ENCODE measurements at regions not wholly inside any gene's neighbourhood (a gene's known extent, or its start where the extent isn't known, plus 50 kb on each side); places are given as distances from the start of the nearest gene placed in this dataset.

GRCh38 chr13:73730014-73730413 lies 404.2 kb downstream of the KLF12 start:
- Mint-ChIP-seq H3K27me3 (no peaks in the 10 kb centered on the region), H3K4me3 (no peak overlapping the region), H3K9me3 (no peaks in the 10 kb centered on the region), H3K27ac (peak overlapping the region; percentile 19), H3K4me1 (peaks cover 30% of the 10 kb centered on the region), H3K36me3 (peaks cover 16% of the 10 kb centered on the region)

DNA sequence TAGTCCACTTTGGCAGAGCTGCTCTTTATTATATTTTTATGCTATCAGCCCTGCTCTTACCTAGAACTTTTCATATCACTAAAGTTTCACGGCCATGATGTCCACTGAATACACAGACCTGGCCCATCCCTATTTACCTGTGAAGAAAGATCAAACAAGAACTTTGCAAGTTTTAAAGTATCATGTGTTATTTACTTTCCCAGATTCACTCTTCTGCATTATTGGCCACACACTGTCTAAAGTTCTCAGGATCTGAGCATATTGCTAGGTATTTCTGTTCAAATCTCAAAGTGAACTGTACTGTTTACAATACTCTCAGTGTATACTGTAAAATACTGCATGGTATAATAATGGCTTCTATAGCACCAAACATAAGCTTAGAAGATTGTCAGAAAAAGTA lies 405.2 kb downstream of the KLF12 start:
- H3K36me3 Mint-ChIP-seq: peaks cover 18% of the 10 kb centered on the region
- H3K27ac Mint-ChIP-seq: no peak overlapping the region
- no peaks in the 10 kb centered on the region for H3K27me3 Mint-ChIP-seq
- no peak overlapping the region for H3K4me3 Mint-ChIP-seq
- H3K4me1 Mint-ChIP-seq: peaks cover 28% of the 10 kb centered on the region
- no peaks in the 10 kb centered on the region for H3K9me3 Mint-ChIP-seq

GRCh38 chr13:73722120-73722519 lies 412.1 kb downstream of the KLF12 start:
- Mint-ChIP-seq H3K9me3 (no peaks in the 10 kb centered on the region), H3K27me3 (no peaks in the 10 kb centered on the region), H3K4me1 (peaks cover 41% of the 10 kb centered on the region), H3K36me3 (peaks cover 18% of the 10 kb centered on the region), H3K4me3 (peak overlapping the region; percentile 42), H3K27ac (no peak overlapping the region)

DNA sequence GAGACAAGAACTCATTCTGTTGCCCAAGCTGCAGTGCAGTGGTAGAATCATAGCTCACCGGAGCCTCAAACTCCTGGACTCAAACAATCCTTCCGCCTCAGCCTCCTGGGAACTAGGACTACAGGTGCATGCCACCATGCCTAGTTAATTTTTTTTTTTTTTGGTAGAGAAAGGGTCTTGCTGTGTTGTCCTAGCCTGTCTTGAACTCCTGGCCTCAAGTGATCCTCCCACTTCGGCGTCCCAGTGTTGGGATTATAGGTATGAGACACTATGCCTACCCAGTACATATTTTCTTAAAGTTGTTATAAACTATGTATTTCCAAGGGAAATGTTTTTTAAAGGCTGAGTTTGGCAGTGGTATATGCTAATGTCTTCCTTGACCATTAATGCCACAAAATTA lies 412.6 kb downstream of the KLF12 start:
- Mint-ChIP-seq H3K27ac (peak overlapping the region; percentile 46), H3K36me3 (peaks cover 18% of the 10 kb centered on the region), H3K27me3 (no peaks in the 10 kb centered on the region), H3K9me3 (no peaks in the 10 kb centered on the region), H3K4me3 (peak overlapping the region; percentile 42), H3K4me1 (peaks cover 46% of the 10 kb centered on the region)

GRCh38 chr13:73720216-73720840 lies 413.9 kb downstream of the KLF12 start:
- Mint-ChIP-seq H3K27me3 (no peaks in the 10 kb centered on the region), H3K4me1 (peaks cover 59% of the 10 kb centered on the region), H3K36me3 (peaks cover 16% of the 10 kb centered on the region), H3K4me3 (no peak overlapping the region), H3K9me3 (no peaks in the 10 kb centered on the region), H3K27ac (peak overlapping the region; percentile 65)

DNA sequence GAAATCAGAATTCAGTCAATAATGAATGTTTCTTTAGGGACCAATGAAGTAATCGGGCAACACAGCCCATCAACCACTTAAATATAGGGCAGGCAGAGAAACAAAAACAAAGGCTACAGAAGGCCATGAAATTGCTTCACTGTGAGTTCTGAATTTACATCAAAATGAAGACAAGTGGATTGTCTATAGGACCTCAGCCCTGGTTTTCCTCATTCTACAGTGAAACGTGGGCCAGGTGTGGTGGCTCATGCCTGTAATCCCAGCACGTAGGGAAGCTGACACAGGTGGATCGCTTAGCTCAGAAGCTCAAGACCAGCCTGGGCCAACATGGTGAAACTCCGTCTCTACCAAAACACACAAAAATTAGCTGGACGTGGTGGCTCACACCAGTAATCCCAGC lies 416.0 kb downstream of the KLF12 start:
- Mint-ChIP-seq H3K9me3 (no peaks in the 10 kb centered on the region), H3K27ac (peak overlapping the region; percentile 79), H3K27me3 (no peaks in the 10 kb centered on the region), H3K36me3 (peaks cover 24% of the 10 kb centered on the region), H3K4me3 (no peak overlapping the region), H3K4me1 (peaks cover 73% of the 10 kb centered on the region)

DNA sequence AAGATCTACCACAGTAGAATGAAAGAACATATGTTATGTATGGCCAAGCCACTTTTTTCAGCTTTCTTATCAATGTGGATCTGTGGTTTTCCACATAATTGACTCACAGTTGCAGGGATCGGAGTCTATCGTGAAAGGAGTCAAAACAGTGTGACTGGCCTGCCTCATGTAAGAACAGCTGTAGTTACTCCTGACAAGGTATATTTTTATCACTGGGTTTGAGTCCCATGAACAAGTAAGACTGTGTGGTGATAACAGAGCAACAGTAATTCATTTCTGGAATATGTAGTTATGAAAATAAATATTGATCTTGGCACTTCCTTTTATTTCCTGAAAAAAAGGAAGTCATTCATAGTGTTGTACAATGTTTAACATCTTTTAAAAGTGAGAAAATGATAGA lies 416.6 kb downstream of the KLF12 start:
- Mint-ChIP-seq H3K27me3 (no peaks in the 10 kb centered on the region), H3K27ac (peak overlapping the region; percentile 79), H3K36me3 (peaks cover 27% of the 10 kb centered on the region), H3K9me3 (no peaks in the 10 kb centered on the region), H3K4me3 (peak overlapping the region; percentile 68), H3K4me1 (peaks cover 77% of the 10 kb centered on the region)

- peaks cover 23% of the 10 kb centered on the region for H3K36me3 Mint-ChIP-seq
- H3K4me1 Mint-ChIP-seq: peaks cover 64% of the 10 kb centered on the region
- H3K27ac Mint-ChIP-seq: peak overlapping the region; percentile 96
Measured at GRCh38 chr13:73715911-73716510, 418.2 kb downstream of the KLF12 start.

GRCh38 chr13:73715114-73715910 lies 418.9 kb downstream of the KLF12 start:
- H3K27ac Mint-ChIP-seq: peak overlapping the region; percentile 96
- peaks cover 57% of the 10 kb centered on the region for H3K4me1 Mint-ChIP-seq
- peak overlapping the region; percentile 80 for H3K4me3 Mint-ChIP-seq
- H3K9me3 Mint-ChIP-seq: no peaks in the 10 kb centered on the region
- no peaks in the 10 kb centered on the region for H3K27me3 Mint-ChIP-seq
- H3K36me3 Mint-ChIP-seq: peaks cover 23% of the 10 kb centered on the region

More at GRCh38 chr13:73715911-73716510, 418.2 kb downstream of the KLF12 start:
- Mint-ChIP-seq H3K4me3 (peak overlapping the region; percentile 80), H3K27me3 (no peaks in the 10 kb centered on the region), H3K9me3 (no peaks in the 10 kb centered on the region)

DNA sequence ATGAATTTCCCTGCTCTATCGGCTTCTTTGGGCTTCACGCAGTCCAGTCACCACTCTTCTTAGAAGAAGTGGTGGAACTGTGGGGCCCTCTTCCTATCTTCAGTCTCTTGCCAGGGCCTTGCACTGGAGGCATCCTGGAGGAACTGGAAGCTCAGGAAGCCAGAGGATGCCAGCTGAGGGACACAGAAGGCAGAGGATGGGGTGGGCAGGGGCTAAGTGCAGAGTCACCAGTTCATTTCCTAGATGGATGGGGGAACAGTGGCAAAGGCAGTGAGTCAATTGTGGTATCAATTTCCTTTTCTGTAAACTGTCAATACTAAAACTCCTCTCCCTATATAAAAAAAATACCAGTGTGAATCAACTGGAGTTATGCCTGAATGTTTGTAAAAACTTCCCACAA lies 419.7 kb downstream of the KLF12 start:
- Mint-ChIP-seq H3K4me3 (peak overlapping the region; percentile 71), H3K4me1 (peaks cover 56% of the 10 kb centered on the region), H3K36me3 (peaks cover 22% of the 10 kb centered on the region), H3K27me3 (no peaks in the 10 kb centered on the region), H3K27ac (peak overlapping the region; percentile 96), H3K9me3 (no peaks in the 10 kb centered on the region)

GRCh38 chr13:73708393-73708985 lies 425.7 kb downstream of the KLF12 start:
- H3K4me1 Mint-ChIP-seq: peaks cover 27% of the 10 kb centered on the region
- peaks cover 6% of the 10 kb centered on the region for H3K36me3 Mint-ChIP-seq
- no peak overlapping the region for H3K27ac Mint-ChIP-seq
- H3K9me3 Mint-ChIP-seq: no peaks in the 10 kb centered on the region
- no peaks in the 10 kb centered on the region for H3K27me3 Mint-ChIP-seq
- no peak overlapping the region for H3K4me3 Mint-ChIP-seq

GRCh38 chr13:73704587-73704986 lies 429.6 kb downstream of the KLF12 start:
- Mint-ChIP-seq H3K4me1 (peaks cover 47% of the 10 kb centered on the region), H3K9me3 (no peaks in the 10 kb centered on the region), H3K27ac (peak overlapping the region; percentile 17), H3K4me3 (no peak overlapping the region), H3K36me3 (peaks cover under 1% of the 10 kb centered on the region), H3K27me3 (no peaks in the 10 kb centered on the region)

- no peak overlapping the region for H3K4me3 Mint-ChIP-seq
- H3K9me3 Mint-ChIP-seq: no peaks in the 10 kb centered on the region
- H3K36me3 Mint-ChIP-seq: no peaks in the 10 kb centered on the region
- peak overlapping the region; percentile 57 for H3K27ac Mint-ChIP-seq
- H3K4me1 Mint-ChIP-seq: peaks cover 56% of the 10 kb centered on the region
- H3K27me3 Mint-ChIP-seq: no peaks in the 10 kb centered on the region
Measured at GRCh38 chr13:73703606-73704005, 430.6 kb downstream of the KLF12 start.

GRCh38 chr13:73702419-73703071 lies 431.7 kb downstream of the KLF12 start:
- Mint-ChIP-seq H3K27me3 (no peaks in the 10 kb centered on the region), H3K9me3 (no peaks in the 10 kb centered on the region), H3K36me3 (peaks cover 3% of the 10 kb centered on the region), H3K4me1 (peaks cover 55% of the 10 kb centered on the region), H3K4me3 (peak overlapping the region; percentile 76), H3K27ac (peak overlapping the region; percentile 63)

GRCh38 chr13:73701160-73701559 lies 433.0 kb downstream of the KLF12 start:
- peaks cover 60% of the 10 kb centered on the region for H3K4me1 Mint-ChIP-seq
- H3K36me3 Mint-ChIP-seq: peaks cover 4% of the 10 kb centered on the region

More at GRCh38 chr13:73701160-73701559, 433.0 kb downstream of the KLF12 start:
- H3K9me3 Mint-ChIP-seq: no peaks in the 10 kb centered on the region
- no peak overlapping the region for H3K4me3 Mint-ChIP-seq
- H3K27ac Mint-ChIP-seq: no peak overlapping the region
- H3K27me3 Mint-ChIP-seq: no peaks in the 10 kb centered on the region

Measured in activated naive CD4-positive, alpha-beta T cell treated with anti-CD3 and anti-CD28 coated beads, Interleukin-2, amount 50 U/mL, for 24 hours (primary cell).